AG09319 (cell line): ENCODE measurements at regions not wholly inside any gene's neighbourhood (a gene's known extent, or its start where the extent isn't known, plus 50 kb on each side); places are given as distances from the start of the nearest gene placed in this dataset.

Source experiments
- DNase-seq: peaks from one replicate; pipeline ENCODE4 v3.0.0-alpha.2; 2010; ENCODE audit warnings: low read depth; ENCODE audit errors: extremely low read depth
- CTCF ChIP-seq: IDR thresholded peaks from 2 replicates; pipeline ENCODE4 v1.5.1; 2011; ENCODE audit warnings: low read depth, mild to moderate bottlenecking, inconsistent platforms, low read length, moderate library complexity

- DNase-seq, result no peak
- TF ChIP-seq CTCF, result no peak
Observed at GRCh38 chr6:14464055-14464454, 346.5 kb downstream of the CD83 start.

- TF ChIP-seq CTCF, result no peak
- no peak for DNase-seq
Observed at GRCh38 chr6:14464716-14465115, 347.1 kb downstream of the CD83 start.

DNA sequence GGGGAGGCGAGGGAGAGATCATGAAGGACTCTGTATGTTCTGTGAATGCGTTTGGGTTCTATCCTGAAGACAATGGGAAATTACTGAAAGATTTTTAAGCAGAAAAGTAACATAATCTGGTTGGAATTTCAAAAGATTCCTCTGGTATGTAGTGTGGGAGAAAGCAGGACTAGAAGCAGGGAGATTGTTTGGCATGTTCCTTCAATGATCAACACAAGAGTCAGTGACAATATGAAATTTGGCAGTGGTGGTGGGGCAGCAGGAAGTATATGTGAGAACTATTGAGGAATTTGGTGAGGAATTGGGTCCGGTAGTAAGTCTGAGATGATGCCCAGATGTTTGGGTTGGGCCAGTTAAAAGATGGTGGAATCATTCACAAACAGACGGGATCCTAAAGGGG, 348.7 kb downstream of the CD83 start:
- no peak for TF ChIP-seq CTCF
- no peak for DNase-seq

DNA sequence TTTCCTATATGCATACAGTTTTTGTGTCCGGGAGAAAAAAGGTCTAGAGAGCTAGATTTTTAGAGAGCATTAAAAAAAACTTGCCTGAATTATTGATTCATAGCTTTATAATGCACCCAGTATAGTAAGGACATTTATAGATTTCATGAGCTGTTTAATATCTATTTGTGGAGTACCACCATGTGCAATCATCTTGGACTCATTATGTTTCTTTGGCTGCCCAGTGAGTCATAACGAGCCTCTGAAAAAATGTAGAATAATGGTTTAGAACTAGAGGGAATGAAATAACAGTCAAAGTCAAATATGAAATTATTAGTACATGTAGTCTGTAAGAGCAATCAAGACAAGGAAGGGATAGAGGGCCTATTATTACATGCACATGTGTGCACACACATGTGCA, 350.0 kb downstream of the CD83 start:
- no peak for DNase-seq
- TF ChIP-seq CTCF, result no peak

- DNase-seq, result no peak
- no peak for TF ChIP-seq CTCF
Observed at GRCh38 chr6:14468647-14469321, 351.2 kb downstream of the CD83 start.

- no peak for DNase-seq
- TF ChIP-seq CTCF, result no peak
Observed at GRCh38 chr6:14470101-14470500, 352.5 kb downstream of the CD83 start.

DNA sequence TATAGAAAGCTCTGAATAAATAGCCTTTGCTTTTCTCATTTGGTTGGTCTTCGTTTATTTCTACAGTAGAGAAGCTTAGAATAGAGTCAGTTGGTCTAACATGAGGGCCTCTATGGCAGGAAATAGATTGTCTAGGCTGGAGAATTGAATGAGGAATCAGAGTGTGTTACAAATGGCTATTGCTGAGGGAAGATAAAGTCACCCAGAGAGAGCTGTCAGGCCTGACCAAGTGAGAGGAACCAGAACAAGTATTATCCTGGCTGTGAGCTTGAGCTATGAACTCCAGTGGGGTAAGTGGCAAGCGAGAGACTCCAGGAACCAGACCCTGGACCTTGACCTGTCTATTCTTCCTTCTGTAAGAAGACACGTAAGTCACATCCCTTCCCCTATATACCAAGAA, 353.1 kb downstream of the CD83 start:
- no peak for DNase-seq
- TF ChIP-seq CTCF, result no peak
